ENCODE measurements at regions not wholly inside any gene's neighbourhood (a gene's known extent, or its start where the extent isn't known, plus 50 kb on each side); places are given as distances from the start of the nearest gene placed in this dataset.

- TF ChIP-seq POLR2A (IDR thresholded peaks at IDR 0.05; ENCODE audit: low read length) (no peak), GATA1 (IDR thresholded peaks at IDR 0.05; ENCODE audit: low read depth, low read length) (no peak)
Measured at GRCh38 chr9:28951945-28952344, 1378.7 kb upstream of the C9orf72 start.

Measured in erythroblast (primary cell).